Kidney (tissue), 13 donors: ENCODE measurements at regions not wholly inside any gene's neighbourhood (a gene's known extent, or its start where the extent isn't known, plus 50 kb on each side); places are given as distances from the start of the nearest gene placed in this dataset.
A peak's percentile ranks its signal among the peaks of the same experiment; 100 is the strongest.

ENCODE experiments used
- DNase-seq, 5 donors: peaks; one replicate each; pipeline ENCODE4 v3.0.0-alpha.2; 2013 to 2020
- FAIRE-seq: peaks from 2 replicates; lab custom pipeline; 2012; peaks lifted over from hg19 to GRCh38; lab: Jason Lieb, UNC
- H3K27ac ChIP-seq, 2 donors: one replicate each; pipeline ENCODE4 v1.7.0; 2013; ENCODE audit warnings: low read depth in 2 of 2, low read length in 2 of 2, inconsistent platforms in 1 of 2
- H3K27me3 ChIP-seq: one replicate; pipeline ENCODE4 v1.7.1; 2013; ENCODE audit warnings: low read length, inconsistent platforms; ENCODE audit not compliant: control insufficient read depth, insufficient read depth
- H3K36me3 ChIP-seq, 3 donors: one replicate each; pipeline versions ENCODE4 v1.7.0 to v1.7.1; 2013; ENCODE audit warnings: low read length in 3 of 3, control low read depth in 1 of 3, inconsistent platforms in 1 of 3; ENCODE audit not compliant: insufficient read depth in 3 of 3, control insufficient read depth in 2 of 3
- H3K4me1 ChIP-seq, 3 donors: one replicate each; pipeline versions ENCODE4 v1.7.0 to v1.7.1; 2013; ENCODE audit warnings: low read length in 3 of 3, inconsistent platforms in 1 of 3, low read depth in 1 of 3; ENCODE audit not compliant: control insufficient read depth in 2 of 3, insufficient read depth in 2 of 3
- H3K4me3 ChIP-seq, 3 donors: one replicate each; pipeline versions ENCODE4 v1.7.0 to v1.8.1; 2013; ENCODE audit warnings: low read length in 3 of 3, control low read depth in 1 of 3, inconsistent platforms in 1 of 3
- H3K9ac ChIP-seq, 3 donors: one replicate each; pipeline versions ENCODE4 v1.7.0 to v1.7.1; 2013; ENCODE audit warnings: low read length in 3 of 3, control low read depth in 1 of 3, inconsistent platforms in 1 of 3
- H3K9me3 ChIP-seq, 3 donors: one replicate each; pipeline versions ENCODE4 v1.7.0 to v1.7.1; 2013; ENCODE audit warnings: low read length in 3 of 3, control low read depth in 1 of 3, inconsistent platforms in 1 of 3; ENCODE audit not compliant: control insufficient read depth in 2 of 3, insufficient read depth in 1 of 3
- CTCF ChIP-seq: IDR thresholded peaks from 3 replicates; pipeline ENCODE4 v1.5.1; 2012; ENCODE audit warnings: mild to moderate bottlenecking, moderate library complexity, borderline replicate concordance; ENCODE audit not compliant: insufficient read depth; ENCODE audit errors: extremely low read depth
- intact Hi-C: fragments of 100-400 bp; cut with DNase I; formaldehyde crosslinking; loops from one replicate; pipeline ENCODE4 v1.11.1; 2022
- donor health status: control.
- donor health status: control.
- donor health status: control.
- donor health status: control.
- donor health status: control.
- donor health status: DM: yes; HTN: yes; CAD: no.
- donor health status: Normal renal cell carcinoma (clear cell type).

DNA sequence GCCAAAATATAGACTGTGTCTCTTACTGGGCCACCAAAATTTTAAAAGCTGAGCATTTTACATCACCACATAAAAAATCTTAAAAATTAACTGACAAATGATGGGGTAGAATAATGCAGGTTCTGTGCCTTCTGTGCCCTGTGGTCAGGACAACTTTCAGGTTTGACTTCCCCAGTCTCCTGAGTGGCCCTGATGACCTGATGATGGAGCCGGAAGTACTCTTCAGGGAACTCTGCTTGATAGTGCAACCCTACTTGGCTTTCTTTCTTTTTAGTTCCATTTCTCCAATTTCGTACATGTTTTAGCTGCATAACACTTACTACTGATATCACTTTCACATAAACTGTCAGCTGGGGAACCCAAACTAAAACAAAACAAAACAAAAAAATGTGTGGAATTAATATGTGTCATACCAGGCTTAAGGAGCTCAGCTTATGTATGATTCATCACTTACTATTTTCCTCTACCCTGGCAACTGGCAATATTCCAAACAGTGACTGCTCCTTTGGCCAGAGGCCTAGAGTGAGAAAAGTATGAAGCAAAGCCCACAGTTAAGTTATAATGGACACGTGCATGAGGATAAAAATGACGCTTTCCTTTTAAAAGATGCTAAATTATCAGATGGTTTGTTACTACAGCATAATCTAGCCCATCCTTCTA lies 194.3 kb downstream of the BCHE start:
- Histone ChIP-seq H3K27me3 (no peaks in the 10 kb centered on the region), H3K27ac (peak overlapping the region in 1 of 2 donors; percentile 1), H3K4me1 (no peaks in the 10 kb centered on the region), H3K4me3 (no peak overlapping the region), H3K36me3 (no peaks in the 10 kb centered on the region), H3K9ac (no peak overlapping the region), H3K9me3 (no peaks in the 10 kb centered on the region)
- no peak for TF ChIP-seq CTCF
- intact Hi-C loops, result no loop called here
- FAIRE-seq (peak; percentile 62), DNase-seq (peak in 2 of 5 donors; percentile 24 to 52)

- no peak for TF ChIP-seq CTCF
- no peak overlapping the region for H3K4me3 ChIP-seq
- no peaks in the 10 kb centered on the region for H3K4me1 ChIP-seq
- no peak overlapping the region for H3K9ac ChIP-seq
- no peaks in the 10 kb centered on the region for H3K9me3 ChIP-seq
- H3K36me3 ChIP-seq, result no peaks in the 10 kb centered on the region
- no peaks in the 10 kb centered on the region for H3K27me3 ChIP-seq
- peak in 1 of 5 donors; percentile 2 for DNase-seq
- intact Hi-C loops, result no loop called here
- no peak for FAIRE-seq
- no peak overlapping the region for H3K27ac ChIP-seq
These were observed 195.5 kb downstream of the BCHE start for GRCh38 chr3:165641569-165642310.

DNA sequence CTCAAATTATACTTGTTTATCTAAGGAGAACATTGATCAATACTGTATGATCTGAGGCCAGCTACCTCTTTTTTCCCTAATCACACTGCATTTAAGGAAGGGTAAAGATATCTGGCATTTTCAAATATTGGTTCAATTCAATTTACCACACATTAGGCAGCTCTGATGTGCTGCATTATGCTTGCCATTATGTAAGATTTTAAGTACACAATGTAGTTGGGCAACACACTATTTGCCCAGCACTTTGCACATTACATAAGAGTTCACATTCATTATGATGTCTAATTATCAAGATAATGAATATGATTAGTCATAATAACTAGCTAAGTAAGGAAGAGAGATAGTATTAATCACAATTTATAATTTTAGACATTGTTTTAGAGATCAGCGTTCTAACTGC lies 196.3 kb downstream of the BCHE start:
- Histone ChIP-seq H3K9ac (no peak overlapping the region), H3K36me3 (no peaks in the 10 kb centered on the region), H3K4me1 (no peaks in the 10 kb centered on the region), H3K27me3 (no peaks in the 10 kb centered on the region), H3K4me3 (no peak overlapping the region), H3K27ac (no peak overlapping the region), H3K9me3 (no peaks in the 10 kb centered on the region)
- FAIRE-seq, result no peak
- intact Hi-C loops, result no loop called here
- no peak for TF ChIP-seq CTCF
- no peak for DNase-seq
